Left ventricle myocardium superior (tissue), 1 donor: ENCODE measurements at regions not wholly inside any gene's neighbourhood (a gene's known extent, or its start where the extent isn't known, plus 50 kb on each side); places are given as distances from the start of the nearest gene placed in this dataset.

Source experiments
- ATAC-seq: fragments of 200-7000 bp; cut with Tn5 transposase; one replicate; pipeline ENCODE4 v1.9.1; 2020; ENCODE audit warnings: mild to moderate bottlenecking, moderate library complexity
- DNase-seq: peaks from one replicate; pipeline ENCODE4 v3.0.0-alpha.2; 2020
- intact Hi-C: fragments of 100-400 bp; cut with micrococcal nuclease; formaldehyde crosslinking; loops from one replicate; pipeline ENCODE4 v1.11.0; 2022
- donor health status: DM: no; HTN: yes; CAD: no; lungs with severe emphysema.

DNA sequence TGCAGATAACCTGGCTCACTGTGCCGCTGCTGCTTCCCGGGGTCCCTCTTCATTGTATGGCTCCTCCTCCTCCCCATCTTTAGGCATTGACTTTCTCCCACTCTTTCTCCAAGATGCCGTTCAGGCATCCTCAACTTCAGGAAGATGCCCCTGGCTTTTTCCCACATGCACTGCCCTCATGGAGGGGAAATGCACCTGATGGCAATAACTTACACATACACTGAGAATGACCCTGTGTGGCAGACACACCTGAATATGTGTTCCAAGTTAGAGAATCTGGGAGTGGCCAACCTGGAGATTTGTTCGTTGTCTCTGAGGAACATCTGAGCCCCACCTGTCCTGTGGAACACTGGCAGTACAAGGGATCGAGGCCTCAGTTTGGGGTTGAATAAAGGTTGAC, 273.9 kb upstream of the CHD6 start:
- intact Hi-C loops: no loop called here
- DNase-seq (no peak), ATAC-seq (no peak)

DNA sequence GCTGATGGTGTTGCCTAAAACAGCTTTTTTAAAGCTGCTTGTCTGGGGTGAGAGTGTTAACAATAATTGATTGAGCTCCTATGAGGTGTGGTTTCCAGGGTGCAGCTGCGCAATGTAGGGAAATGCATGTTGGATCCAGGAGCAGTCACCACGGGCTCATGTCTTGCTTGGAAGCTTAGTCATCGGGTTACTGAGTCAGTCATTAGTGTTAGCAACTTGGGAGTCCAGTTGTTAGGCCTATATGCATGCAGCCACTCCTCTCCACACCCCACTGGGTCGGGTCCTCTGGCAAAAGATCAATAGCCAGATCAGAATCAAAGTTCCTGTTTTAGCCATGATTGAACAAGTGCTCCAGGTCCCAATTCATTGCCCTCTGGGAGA, 271.7 kb upstream of the CHD6 start:
- intact Hi-C loops: no loop called here
- DNase-seq (no peak), ATAC-seq (no peak)

GRCh38 chr20:41889126-41889843, 271.1 kb upstream of the CHD6 start:
- DNase-seq: no peak
- no peak for ATAC-seq
- intact Hi-C loops: no loop called here

DNA sequence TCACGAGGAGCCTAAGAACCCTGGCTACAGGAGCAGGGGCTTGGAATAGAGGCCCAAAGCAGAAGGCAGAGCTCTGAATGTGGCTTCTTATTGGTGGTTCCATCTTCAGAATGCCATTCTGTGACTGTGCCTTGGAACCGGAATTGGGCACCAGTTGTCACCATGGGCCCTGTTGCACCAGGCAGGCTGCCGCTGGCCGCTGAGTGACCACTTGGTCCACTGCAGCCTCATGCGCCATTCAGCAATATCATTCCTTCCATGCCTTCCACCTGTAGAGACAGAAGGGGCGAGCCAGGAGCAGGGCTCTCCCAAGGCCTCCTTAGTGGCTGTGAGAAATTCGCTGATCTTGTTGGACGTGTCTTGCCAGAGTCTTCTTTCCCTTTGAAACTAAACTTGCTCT, 270.3 kb upstream of the CHD6 start:
- ATAC-seq (no peak), DNase-seq (no peak)
- intact Hi-C loops: no loop called here

- ATAC-seq (no peak), DNase-seq (no peak)
- intact Hi-C loops: no loop called here
These were observed 269.3 kb upstream of the CHD6 start for GRCh38 chr20:41887500-41887899.

- intact Hi-C loops: no loop called here
- ATAC-seq: no peak
- no peak for DNase-seq
These were observed 263.4 kb upstream of the CHD6 start for GRCh38 chr20:41881466-41882046.

DNA sequence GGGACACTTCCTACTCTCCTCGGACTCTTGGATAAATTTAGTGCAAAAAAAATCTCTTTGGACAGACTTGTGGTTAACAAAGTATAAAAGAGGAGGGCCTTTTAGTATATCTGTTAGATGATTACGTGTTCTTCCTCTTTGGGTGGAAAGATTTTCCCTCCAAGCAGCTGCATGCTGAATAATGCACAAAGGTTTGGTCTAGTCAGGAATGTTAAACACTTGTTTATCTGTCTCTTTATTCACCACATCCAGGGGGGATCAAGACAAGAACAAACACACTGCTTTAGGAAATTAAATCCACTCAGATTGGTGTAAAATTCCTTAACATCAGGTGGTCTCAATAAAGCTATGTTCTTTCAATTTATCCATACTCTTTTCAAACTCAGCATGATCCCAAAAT, 260.9 kb upstream of the CHD6 start:
- no peak for DNase-seq
- intact Hi-C loops: no loop called here
- ATAC-seq: no peak

DNA sequence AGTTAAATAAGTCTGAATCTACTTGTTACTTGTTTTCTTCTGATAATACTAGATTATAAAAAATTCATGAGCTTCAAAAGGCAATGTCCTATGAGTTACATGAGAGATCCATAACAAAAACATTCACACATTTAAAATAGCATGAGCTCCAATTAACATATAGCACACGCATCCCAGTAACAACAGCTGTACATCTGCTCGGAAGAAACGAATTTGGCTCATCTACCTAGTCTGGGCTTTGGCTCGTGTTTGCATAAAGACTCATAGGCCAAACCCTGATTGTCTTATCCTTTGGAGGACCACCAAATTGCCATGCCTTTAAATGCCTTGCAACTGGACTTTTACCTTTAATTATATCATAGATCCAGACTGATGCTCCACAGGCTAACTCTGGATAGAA, 259.7 kb upstream of the CHD6 start:
- ATAC-seq: no peak
- intact Hi-C loops: no loop called here

GRCh38 chr20:41874658-41875057, 256.5 kb upstream of the CHD6 start:
- ATAC-seq: no peak
- no peak for DNase-seq
- intact Hi-C loops: no loop called here

More for the DNA sequence above, 259.7 kb upstream of the CHD6 start:
- no peak for DNase-seq

GRCh38 chr20:41872930-41873329, 254.8 kb upstream of the CHD6 start:
- intact Hi-C loops: no loop called here
- ATAC-seq (no peak), DNase-seq (no peak)

DNA sequence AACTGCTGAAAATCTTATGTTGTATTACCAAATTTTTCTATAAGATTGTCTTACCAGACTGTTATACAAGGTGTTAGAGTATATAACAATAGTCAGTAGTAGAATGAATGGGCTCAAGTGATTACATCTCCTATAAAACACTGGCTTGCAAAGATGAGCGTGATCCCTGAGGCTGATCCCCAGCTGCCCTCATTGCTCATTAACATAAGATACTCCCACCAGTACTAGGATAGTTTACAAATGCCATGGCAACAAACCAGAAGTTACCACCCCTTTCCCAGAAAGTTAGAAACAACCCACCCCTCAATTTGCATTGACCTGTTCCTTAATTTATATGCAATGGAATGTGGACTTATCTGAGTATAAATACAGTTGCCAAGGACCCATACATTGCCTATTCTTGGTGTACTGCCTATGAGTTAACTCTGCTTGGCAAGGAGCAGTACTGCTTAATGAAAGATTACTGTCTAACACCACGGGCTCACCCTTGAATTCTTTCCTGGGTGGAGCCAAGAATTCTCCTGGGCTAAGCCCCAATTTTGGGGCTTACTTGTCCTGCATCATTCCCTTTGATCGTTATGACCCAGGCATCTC, 252.8 kb upstream of the CHD6 start:
- DNase-seq: no peak
- intact Hi-C loops: no loop called here
- no peak for ATAC-seq

DNA sequence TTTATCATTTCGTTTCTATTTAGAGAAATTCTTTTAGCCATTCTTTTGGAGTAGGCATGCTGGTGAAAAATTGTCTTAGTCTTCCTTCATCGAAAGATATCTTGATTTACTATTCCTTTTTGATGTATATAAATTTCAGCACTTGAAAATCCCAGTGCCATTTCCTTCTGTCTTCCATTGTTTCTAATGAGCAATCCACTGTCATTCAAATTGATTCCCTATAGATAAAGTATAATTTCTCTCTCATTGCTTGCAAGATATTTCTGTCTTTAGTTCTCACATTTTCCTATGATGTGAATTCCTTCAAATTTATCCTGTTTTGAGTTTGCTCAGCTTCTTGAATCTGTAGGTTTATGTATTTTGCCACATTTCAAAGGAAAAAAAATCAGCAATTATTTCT, 251.1 kb upstream of the CHD6 start:
- intact Hi-C loops: no loop called here
- DNase-seq (no peak), ATAC-seq (no peak)

DNA sequence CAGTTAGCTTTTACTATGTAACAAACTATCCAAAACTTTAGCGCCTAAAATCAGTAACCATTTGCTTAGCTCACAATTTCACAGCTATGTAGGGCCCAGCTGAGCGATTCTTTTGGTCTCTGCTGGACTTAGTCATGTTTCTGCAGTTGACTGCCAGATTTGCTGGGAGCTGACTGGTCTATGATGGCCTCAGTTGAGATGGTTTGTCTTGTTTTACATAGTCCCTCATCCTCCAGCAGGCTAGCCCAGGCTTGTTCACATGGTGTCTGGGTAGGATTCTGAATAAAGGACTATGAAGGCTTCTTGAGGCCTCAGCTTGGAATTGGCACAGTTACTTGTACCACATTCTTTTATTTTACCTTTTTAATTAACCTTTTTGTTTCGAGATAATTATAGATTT, 247.8 kb upstream of the CHD6 start:
- intact Hi-C loops: no loop called here
- ATAC-seq: no peak
- DNase-seq: no peak

DNA sequence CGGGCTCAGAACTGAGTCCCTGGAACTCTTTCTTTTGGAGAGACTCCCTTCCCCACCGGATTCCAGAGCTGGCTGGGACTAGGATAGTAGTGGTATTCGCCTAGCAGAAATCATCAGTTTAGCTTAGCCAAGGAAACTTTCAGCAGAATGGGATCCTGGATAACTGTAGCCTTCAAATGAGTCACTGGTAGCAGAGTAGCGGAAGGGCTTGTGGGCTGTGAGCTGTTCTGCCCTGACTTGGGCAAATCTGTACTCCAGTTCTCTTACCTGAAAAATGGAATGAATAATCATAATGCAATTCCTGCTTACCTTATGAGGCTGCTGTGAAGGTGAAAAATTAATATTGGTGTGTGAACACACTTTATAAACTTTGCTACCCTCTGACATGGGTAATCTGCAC, 244.3 kb upstream of the CHD6 start:
- ATAC-seq: no peak
- intact Hi-C loops: no loop called here
- no peak for DNase-seq

DNA sequence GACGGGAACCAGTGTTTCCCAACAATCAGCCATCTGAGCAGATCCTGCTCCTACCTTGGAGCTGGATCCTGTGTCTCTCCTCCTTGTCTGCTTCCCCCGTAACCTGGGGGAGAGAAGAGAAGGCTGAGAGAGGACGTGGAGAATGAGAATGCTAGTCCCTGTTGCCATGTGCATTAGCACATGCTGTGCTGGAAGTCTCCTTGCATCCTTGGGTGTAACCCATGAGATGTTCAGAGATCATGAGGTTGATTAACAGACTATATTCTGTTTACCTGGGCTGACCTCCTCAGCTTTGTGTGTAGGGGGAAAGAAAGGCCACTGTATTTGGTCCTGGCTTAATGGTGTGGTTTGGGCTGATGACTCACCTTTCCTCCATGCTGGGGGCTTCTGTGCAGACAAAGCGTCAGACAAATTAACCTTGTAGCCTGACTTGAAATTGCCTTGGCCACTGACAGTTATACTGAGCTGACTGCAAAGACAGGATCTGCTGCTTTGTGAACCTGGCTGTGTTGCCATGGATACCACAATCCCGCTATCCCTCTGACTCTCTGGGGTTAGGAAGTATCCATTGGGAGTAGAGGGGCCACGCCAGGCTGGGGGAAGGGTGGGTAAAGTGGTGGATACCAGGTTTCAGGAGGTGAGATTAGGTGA, 243.7 kb upstream of the CHD6 start:
- intact Hi-C loops: no loop called here
- DNase-seq: no peak
- no peak for ATAC-seq

DNA sequence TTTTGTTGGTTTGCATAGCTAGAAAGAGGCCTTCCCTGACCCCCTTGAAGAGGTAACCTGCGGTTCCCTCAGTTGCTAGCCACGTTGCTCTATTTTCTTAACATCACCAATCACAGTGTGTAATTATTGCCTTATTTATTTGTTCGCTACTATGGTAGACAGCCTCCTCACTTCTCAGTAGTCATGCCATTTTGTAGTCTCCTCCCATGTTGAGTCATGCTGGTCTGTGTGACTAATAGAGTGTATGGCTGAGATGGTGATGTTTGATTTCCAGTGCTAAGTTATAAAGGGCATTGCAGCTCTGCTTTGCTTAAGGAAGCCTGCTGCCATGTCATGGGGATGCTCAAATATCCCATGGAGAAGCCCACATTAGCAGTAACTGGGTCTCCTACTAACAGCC, 236.6 kb upstream of the CHD6 start:
- ATAC-seq (no peak), DNase-seq (no peak)
- intact Hi-C loops: no loop called here

DNA sequence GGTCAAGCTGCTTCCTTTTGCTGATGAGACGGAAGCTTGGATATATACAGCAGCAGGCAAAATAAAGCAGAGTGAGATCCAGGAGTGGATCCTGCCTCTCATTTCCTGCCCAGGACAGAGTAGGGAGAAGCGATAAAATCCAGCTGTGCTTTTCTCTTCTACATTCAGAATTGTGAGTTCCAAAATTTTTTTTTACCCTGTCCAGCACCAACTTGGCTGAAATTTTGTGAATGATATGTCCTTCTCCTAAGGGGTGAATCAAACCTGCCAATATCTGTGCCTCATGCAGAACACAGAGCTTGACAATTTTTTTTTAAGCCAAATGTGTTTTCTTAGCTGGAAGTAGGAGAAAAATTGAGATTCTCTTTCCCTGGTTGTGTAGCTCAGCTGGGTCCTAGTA, 235.6 kb upstream of the CHD6 start:
- no peak for DNase-seq
- intact Hi-C loops: no loop called here
- no peak for ATAC-seq

- DNase-seq (no peak), ATAC-seq (no peak)
- intact Hi-C loops: no loop called here
These were observed 230.0 kb upstream of the CHD6 start for GRCh38 chr20:41848180-41848579.

GRCh38 chr20:41837669-41838224, 219.6 kb upstream of the CHD6 start:
- DNase-seq (no peak), ATAC-seq (no peak)
- intact Hi-C loops: no loop called here

GRCh38 chr20:41833739-41834138, 215.6 kb upstream of the CHD6 start:
- ATAC-seq (no peak), DNase-seq (no peak)
- intact Hi-C loops: no loop called here
